GM19239 (cell line): ENCODE measurements at regions not wholly inside any gene's neighbourhood (a gene's known extent, or its start where the extent isn't known, plus 50 kb on each side); places are given as distances from the start of the nearest gene placed in this dataset.

Experiments
- DNase-seq: peaks from one replicate; pipeline ENCODE4 v3.0.0; 2011; ENCODE audit warnings: low spot score; ENCODE audit not compliant: insufficient read length
- FAIRE-seq: peaks from 2 replicates; lab custom pipeline; 2011; peaks lifted over from hg19 to GRCh38; lab: Jason Lieb, UNC

DNA sequence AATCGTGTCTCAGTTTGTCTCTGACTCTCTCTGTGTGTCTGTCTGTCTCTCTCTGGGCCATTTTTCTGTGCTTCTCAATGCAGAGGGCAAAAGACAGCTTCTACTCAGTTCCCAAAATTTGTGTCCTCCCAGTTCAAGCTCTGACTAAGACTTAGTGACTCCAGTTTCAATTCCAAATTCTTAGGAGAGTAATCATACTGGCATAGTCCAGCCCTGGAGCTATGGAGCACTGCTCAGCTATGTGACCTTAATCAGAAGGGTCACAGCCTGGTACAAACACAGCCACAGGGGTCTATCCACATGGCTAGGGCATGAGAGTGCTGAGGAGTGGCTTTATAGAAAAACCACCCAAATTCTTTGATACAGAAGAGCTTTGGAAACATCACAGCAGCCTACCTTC, 91.9 kb downstream of the FOXF2 start:
- FAIRE-seq (no peak), DNase-seq (no peak)

- FAIRE-seq = no peak
- DNase-seq = no peak
Observed at GRCh38 chr6:1482381-1483166, 93.2 kb downstream of the FOXF2 start.

DNA sequence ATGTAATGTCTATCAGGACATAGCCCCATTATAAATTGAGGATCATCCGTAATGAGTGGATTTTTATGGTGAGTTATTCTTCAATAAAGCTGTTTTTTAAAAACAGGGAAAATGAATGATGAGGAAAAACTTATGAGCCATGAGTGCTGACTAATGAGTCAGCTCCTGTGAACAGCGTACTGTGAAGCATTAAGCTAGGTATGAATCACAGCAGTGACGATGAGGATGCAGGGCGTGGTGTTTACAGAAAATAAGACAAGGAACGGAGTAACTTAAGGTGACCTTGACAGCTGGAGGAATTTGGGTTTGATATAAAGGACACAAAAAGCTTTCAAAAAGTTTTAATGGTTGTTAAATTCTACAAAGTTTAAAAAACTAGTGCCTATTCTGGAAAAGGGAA, 96.3 kb downstream of the FOXF2 start:
- DNase-seq (no peak), FAIRE-seq (no peak)

DNA sequence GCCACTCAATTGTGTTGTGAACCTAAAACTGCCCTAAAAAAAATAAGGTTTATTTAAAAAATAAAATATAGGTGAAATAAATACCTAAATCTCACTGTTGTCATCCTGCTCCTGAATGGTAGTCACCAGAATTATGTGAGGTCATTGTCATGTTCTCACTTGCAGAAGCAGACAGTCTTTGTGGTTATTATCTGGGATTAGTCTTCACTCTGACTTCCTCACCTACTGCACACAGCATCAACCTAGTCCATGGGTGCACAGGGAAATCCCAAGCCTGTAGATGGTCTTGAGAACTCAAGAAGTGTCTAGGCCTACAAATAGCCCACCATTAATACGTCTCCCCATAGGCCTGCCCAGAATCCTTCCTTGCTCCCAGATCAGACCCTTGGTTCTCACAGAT, 97.0 kb downstream of the FOXF2 start:
- DNase-seq = no peak
- FAIRE-seq = no peak

- no peak for FAIRE-seq
- no peak for DNase-seq
Observed at GRCh38 chr6:1487239-1487638, 97.9 kb downstream of the FOXF2 start.

GRCh38 chr6:1491025-1491424, 101.6 kb downstream of the FOXF2 start:
- no peak for FAIRE-seq
- DNase-seq = no peak

GRCh38 chr6:1491591-1492319, 102.4 kb downstream of the FOXF2 start:
- DNase-seq (no peak), FAIRE-seq (no peak)

- no peak for DNase-seq
- no peak for FAIRE-seq
Observed at GRCh38 chr6:1494671-1495070, 105.3 kb downstream of the FOXF2 start.

DNA sequence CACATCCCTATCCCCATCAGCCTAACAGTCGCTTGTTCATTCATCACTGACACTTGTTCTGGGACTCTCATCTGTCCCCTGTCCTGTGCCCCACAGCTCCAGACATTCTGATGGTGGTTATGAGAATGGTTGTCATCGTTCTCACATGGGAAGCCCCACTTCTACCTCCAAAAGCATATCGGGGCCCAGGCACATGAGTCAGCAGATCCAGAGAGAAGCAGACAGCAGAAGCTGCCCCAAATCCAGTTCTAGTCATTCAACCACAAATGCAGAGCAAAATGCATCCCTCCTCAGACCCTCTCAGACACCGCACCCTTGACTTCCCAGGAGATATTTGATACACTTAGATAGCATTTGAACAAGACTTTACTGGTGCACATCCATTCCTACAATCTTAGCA, 106.0 kb downstream of the FOXF2 start:
- DNase-seq = no peak
- no peak for FAIRE-seq

GRCh38 chr6:1496092-1496491, 106.7 kb downstream of the FOXF2 start:
- FAIRE-seq = no peak
- no peak for DNase-seq

DNA sequence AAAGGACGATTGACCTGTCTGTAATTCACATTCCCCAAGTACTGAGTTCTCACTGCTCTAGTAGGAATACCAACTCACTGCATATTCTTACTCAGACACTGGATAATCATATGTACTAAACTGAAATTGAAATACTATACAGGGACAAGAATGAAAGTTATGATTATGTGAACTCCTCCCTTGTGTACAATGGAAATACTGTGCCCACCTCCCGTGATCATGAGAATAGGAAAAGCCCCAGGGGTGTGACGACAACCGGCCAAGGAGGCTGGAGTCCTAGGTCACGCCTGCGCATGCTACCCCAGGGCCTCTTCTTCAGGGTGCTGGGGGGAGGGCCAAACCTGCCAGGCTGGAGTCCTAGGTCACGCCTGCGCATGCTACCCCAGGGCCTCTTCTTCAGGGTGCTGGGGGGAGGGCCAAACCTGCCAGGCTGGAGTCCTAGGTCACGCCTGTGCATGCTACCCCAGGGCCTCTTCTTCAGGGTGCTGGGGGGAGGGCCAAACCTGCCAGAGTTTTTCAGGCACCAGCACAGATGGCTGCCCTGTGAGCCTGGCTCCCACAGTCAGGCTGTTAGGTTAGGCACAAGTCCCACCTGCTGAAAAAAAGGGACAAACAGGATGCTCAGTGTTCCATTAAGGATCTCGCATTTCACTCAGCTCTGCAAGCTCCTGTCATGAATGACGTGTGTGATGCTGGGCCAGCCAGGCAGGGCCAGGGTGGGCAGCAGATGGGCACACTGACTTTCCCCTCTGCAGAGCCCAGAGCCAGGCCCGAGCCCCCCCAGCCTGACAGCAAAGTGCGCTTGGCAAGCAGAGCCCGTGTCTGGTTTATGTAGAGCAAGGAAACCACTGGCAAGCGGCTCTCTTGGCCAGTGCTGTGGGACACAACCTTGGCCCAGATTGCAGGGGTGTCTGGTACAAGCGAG, 107.7 kb downstream of the FOXF2 start:
- FAIRE-seq (no peak), DNase-seq (no peak)

DNA sequence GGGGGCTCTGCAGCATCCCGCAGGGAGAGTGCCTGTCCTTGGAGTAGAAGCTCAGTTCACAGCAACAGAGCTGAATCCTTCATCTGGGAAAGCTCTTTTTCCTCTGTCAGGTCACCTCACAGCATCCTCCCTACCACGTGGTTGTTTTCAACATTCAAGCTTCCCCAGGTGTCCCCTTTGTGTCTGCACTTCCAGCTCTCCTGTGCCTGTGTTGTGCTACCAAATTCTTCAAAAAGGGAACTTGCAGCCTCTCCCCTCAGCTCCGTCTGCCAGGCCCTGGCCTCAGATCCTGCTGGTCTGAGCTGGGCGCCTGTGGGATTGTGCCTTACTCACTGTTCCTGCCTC, 108.4 kb downstream of the FOXF2 start:
- DNase-seq = no peak
- FAIRE-seq = no peak

DNA sequence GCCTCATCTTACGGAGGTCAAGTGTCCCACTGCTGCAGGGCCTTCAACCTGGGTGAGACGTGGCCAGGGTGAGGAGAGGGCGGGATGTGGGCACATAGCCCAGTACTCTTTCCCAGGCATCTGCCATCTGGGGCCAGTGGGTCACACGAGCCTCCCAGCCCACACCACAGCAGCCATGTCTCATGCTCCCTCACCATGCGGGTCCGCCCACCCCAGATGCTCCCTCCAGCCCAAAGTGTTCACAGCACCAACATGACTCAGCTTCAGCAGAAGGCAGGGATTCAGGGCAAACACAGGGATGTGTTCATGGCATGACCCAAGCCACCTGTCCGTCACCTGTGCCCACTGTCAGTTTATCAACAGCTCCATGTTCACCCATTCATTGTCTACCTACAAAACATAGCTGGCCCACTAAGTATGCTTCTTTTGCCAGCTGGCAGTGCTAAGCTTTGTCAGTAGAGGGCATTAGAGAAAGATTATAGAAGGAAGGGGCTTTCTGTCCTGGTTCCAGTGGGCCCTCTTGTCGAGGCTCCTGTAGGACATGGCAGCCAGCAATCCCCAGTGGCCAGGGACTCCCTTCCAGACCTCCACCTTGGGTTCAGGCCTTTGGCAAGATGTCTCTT, 109.2 kb downstream of the FOXF2 start:
- FAIRE-seq (no peak), DNase-seq (no peak)

- DNase-seq (no peak), FAIRE-seq (no peak)
Observed at GRCh38 chr6:1499777-1500176, 109.9 kb upstream of the FOXC1 start.

DNA sequence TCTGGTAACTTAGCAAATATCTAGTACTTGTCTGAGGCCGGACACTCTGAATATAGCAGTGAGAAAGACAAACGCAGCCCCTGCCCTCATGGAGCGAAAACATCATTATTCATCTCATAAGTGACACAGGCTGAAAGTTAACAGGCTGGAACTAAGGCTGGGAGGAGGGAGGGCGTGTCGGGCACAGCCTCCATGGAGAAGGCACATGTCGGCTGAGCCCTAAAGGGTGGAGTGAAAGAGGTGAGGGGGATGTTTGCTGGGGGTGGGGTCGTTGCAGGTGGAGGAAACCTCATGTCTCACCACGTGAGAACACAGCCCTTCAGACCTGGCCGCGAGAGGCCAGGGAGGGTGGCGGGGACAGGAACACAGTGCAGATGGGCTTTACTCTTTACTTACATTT, 108.8 kb upstream of the FOXC1 start:
- no peak for FAIRE-seq
- no peak for DNase-seq

DNA sequence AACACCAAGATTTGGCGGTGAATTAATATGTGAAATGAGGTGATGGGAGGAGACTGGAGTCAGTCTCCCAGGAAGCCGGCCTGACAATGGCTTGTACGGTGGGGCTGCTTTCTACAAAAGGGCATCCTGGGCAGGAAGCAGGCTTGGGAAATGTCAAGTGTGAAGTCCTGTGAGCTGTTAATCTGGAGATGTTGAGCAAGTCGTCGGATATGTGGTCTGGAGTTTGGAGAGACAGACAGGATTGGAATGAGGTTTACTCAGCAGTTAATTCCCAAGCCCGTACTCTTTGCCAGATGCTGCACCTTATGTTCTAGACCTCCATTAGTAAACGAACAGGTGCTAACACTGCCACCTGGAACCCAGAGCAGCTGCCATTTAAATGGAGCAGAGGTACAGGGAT, 107.7 kb upstream of the FOXC1 start:
- no peak for DNase-seq
- FAIRE-seq = no peak

DNA sequence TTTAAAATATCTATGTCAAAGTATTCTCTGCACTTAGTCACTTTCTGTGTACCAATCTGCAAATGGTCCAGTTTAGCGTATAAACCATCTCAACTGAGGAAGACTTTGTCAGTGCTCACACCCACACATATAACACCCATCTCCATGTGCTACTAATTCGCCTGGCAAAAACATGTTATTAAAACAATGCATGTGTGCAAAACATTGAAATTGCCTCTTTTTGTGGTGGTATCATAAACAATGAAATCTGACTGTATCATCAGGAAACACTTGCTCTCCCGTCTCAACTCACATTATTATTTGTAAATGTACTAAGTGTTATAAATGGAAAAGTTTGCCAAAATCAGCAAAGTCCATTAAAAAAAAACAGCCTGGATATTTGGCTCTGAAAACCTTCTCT, 105.9 kb upstream of the FOXC1 start:
- DNase-seq (no peak), FAIRE-seq (no peak)

DNA sequence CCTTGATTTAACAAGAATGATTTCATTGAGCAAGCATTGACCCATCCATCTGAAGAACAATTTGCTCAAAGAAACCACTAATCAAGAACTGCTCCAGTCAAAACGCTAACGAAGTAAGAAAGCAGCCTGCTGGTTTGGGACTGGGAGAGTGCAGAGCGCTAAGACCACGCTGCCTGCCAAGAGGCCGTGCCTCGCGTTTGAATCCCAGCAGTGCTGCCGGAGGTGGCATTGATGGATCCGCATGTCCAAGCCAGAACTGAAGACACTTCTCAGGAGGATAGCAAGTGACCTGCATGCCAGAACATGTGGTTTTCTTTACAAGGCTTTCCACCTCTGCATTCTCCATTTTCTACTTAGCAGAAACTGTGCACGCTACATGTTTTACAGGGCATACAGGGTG, 105.2 kb upstream of the FOXC1 start:
- FAIRE-seq = no peak

DNA sequence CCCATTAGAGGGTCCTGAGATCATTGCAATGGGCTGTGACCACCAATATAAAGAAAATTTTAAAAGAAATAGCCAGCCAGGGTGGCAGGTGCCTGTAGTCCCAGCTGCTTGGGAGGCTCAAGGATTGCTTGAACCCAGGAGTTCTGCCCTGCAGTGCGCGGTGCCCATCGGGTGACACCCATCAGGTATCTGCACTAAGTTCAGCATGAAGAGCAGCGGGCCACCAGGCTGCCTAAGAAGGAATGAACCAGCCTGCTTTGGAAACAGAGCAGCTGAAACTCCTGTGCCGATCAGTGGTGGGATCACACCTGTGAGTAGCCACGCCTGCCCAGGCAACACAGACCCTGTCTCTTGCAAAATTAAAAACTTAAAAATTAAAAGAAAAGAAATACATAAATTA, 102.5 kb upstream of the FOXC1 start:
- FAIRE-seq (no peak), DNase-seq (no peak)

More for the DNA sequence above, 105.2 kb upstream of the FOXC1 start:
- DNase-seq = no peak

GRCh38 chr6:1509241-1509640, 100.5 kb upstream of the FOXC1 start:
- DNase-seq = no peak
- FAIRE-seq = no peak
